GM18861 (cell line): ENCODE measurements at regions not wholly inside any gene's neighbourhood (a gene's known extent, or its start where the extent isn't known, plus 50 kb on each side); places are given as distances from the start of the nearest gene placed in this dataset.

ENCODE experiments used
- ATAC-seq: cut with Tn5 transposase; IDR thresholded peaks from one replicate; pipeline ENCODE4 v1.9.1; 2021; ENCODE audit not compliant: unreplicated experiment

DNA sequence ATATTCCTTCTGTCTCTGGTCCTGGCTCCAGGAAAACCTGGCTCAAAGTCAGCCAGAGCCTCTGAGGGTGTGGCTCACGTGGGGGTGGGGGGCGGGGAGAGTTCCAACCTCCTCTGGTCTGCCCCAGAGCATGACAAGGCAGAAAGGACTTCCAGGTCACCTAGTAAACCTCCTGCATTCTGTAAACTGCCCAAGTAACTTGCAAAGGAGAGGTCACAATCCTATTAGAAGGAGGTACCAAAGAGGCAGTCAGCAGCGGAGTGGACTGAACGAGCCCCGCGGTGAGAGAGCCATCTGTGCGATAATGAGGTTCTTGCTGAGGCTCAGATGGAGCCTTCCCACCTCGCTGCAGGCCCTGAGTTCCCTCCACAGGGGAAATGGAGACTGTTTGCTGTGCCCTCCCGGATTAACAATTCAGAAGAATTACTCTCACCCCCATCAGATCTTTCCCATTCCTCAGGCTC is 58.9 kb upstream of the GATA6 start:
- no peak for ATAC-seq

DNA sequence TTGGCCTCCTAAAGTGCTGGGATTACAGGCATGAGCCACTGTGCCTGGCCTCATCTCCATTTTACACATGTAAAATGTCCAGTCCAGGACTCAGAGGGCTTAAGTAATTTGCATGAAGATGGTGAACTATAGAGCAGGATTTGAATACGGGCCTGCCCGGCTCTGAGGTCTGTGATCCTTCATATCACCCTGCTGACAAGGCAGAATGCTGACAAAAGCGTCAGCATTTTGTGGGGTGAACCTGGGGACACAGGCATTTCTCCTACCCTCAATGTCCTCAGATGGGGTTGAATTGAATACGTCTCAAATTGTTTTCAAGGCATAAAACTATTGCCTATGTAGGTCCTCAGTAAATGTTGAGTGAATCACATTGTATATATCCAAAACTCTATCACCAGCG is 57.2 kb upstream of the GATA6 start:
- ATAC-seq = no peak

DNA sequence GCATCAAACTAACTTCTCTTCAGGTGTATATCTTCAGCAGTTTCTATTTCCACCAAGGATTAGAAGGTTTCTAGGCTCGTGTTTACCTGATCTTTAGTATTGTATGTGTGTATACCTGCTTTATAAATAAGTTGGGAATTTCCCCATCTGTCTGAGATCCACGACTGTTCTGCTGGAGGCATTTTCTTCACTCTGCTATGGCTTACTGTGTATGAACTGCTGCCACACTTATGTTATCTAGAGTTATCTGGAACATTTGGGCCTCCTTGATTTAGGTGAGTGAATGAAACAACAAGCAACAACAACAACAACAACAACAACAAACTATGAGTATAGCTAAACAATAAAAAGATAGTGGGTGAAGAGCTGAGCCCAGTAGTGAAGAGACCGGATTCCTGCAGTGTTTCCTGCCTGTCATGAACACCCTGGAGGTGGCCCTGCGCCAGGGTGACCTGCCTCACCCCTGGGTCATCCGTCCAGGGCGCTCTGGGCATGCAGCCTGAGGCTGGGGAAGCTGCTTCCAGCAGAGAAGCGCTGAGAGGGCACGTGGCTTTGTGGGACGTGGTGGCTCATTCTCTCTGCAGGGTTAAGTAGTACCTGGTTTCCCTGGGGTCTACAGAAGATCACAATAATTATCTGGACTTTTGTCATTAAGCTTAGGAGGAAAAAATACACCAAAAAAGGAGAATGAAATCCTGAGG is 56.1 kb upstream of the GATA6 start:
- ATAC-seq = no peak

DNA sequence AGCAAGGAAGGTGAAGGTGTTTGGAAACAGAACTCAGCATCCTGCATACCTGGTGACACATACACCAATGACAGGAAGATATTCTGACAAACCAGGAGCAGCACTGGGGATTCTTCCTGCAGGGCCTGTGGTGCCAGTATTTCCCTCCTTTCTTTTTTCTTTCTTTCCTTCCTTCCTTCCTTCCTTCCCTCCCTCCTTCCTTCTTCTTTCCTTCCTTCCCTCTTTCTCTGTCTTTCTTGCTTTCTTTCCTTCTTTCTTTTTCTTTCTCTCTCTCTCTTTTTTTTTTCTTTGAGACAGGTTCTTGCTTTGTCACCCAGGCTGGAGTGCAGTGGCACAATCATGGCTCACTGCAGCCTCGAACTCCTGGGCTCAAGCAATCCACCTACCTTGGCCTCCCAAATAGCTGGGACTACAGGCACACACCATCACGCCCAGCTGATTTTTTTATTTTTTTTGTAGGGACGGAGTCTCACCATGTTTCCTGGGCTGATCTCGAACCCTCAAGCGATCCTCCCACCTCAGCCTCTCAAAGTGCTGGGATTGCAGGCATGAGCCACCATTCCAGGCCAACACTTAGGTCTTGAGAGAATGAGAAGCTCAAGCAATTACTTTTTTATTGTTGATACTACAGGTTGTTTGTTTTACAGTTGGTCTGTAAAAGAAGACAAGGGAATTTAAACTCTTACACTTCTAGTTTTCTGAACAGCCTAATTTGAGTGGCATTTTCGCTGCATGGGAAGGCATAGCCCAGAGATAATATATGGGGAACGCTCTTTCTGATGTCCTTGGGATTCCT is 54.7 kb upstream of the GATA6 start:
- no peak for ATAC-seq

DNA sequence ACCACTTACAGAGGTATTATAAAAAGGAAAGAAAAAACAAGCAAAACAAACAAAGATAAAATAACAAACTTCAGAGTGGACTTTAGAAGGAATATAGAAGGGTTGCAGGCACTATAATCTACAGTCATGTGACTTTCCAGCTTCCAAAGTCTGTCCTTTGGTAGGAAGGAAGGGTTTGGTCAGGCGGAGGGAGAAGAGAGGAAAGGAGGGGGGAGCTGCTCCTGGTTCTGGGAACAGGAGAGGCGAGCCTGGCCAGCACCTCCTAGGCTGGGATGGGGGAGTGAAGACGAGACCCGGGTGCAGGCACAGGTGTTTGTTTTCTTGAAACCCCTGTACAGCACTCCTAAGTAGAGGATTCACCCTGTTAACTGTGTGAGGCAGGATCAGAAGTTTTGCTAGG is 53.8 kb upstream of the GATA6 start:
- no peak for ATAC-seq
